ENCODE measurements at regions not wholly inside any gene's neighbourhood (a gene's known extent, or its start where the extent isn't known, plus 50 kb on each side); places are given as distances from the start of the nearest gene placed in this dataset.

- TF ChIP-seq FOXP1 (CRISPR knock-in tag; IDR thresholded peaks at IDR 0.05; ENCODE audit: borderline replicate concordance) (no peak), GRHL2 (CRISPR knock-in tag; IDR thresholded peaks at IDR 0.05; ENCODE audit: insufficient replicate concordance, severe bottlenecking) (no peak), TEAD4 (CRISPR knock-in tag; IDR thresholded peaks at IDR 0.05) (no peak), FOXJ3 (CRISPR knock-in tag; IDR thresholded peaks at IDR 0.05; ENCODE audit: borderline replicate concordance) (no peak)
- TF ChIP-seq, protein P1, sequence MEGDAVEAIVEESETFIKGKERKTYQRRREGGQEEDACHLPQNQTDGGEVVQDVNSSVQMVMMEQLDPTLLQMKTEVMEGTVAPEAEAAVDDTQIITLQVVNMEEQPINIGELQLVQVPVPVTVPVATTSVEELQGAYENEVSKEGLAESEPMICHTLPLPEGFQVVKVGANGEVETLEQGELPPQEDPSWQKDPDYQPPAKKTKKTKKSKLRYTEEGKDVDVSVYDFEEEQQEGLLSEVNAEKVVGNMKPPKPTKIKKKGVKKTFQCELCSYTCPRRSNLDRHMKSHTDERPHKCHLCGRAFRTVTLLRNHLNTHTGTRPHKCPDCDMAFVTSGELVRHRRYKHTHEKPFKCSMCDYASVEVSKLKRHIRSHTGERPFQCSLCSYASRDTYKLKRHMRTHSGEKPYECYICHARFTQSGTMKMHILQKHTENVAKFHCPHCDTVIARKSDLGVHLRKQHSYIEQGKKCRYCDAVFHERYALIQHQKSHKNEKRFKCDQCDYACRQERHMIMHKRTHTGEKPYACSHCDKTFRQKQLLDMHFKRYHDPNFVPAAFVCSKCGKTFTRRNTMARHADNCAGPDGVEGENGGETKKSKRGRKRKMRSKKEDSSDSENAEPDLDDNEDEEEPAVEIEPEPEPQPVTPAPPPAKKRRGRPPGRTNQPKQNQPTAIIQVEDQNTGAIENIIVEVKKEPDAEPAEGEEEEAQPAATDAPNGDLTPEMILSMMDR (IDR thresholded peaks at IDR 0.05), result no peak
- TF ChIP-seq, protein P2, sequence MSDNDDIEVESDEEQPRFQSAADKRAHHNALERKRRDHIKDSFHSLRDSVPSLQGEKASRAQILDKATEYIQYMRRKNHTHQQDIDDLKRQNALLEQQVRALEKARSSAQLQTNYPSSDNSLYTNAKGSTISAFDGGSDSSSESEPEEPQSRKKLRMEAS (CRISPR knock-in tag; IDR thresholded peaks at IDR 0.05), result no peak
Measured at GRCh38 chr3:109864452-109864851, 527.1 kb upstream of the DPPA4 start.

Data from WTC11 (cell line).